NK-92 treated with Interleukin-12 subunit alpha and Interleukin-12 subunit beta, amount 100 ng/mL, for 24 hours (cell line): ENCODE measurements at regions not wholly inside any gene's neighbourhood (a gene's known extent, or its start where the extent isn't known, plus 50 kb on each side); places are given as distances from the start of the nearest gene placed in this dataset.

Source experiments
- DNase-seq: peaks from one replicate; lab custom pipeline; 2025; lab: John Stamatoyannopoulos, UW

- no peak for DNase-seq
Observed at GRCh38 chr5:133769842-133770241, 157.5 kb upstream of the FSTL4 start.

GRCh38 chr5:133763744-133764143 is 151.4 kb upstream of the FSTL4 start:
- no peak for DNase-seq

- no peak for DNase-seq
Observed at GRCh38 chr5:133761632-133762031, 149.3 kb upstream of the FSTL4 start.

GRCh38 chr5:133760532-133760931 is 148.2 kb upstream of the FSTL4 start:
- DNase-seq = no peak

GRCh38 chr5:133758641-133759040 is 146.3 kb upstream of the FSTL4 start:
- DNase-seq = peak; percentile 30

GRCh38 chr5:133757396-133757945 is 145.1 kb upstream of the FSTL4 start:
- DNase-seq = no peak

- DNase-seq = no peak
Observed at GRCh38 chr5:133756756-133757155, 144.4 kb upstream of the FSTL4 start.

GRCh38 chr5:133756036-133756435 is 143.7 kb upstream of the FSTL4 start:
- DNase-seq = no peak

- DNase-seq = no peak
Observed at GRCh38 chr5:133754575-133755169, 142.3 kb upstream of the FSTL4 start.

- DNase-seq = no peak
Observed at GRCh38 chr5:133753856-133754255, 141.5 kb upstream of the FSTL4 start.

- no peak for DNase-seq
Observed at GRCh38 chr5:133751846-133752245, 139.5 kb upstream of the FSTL4 start.

- no peak for DNase-seq
Observed at GRCh38 chr5:133751421-133751820, 139.1 kb upstream of the FSTL4 start.

- DNase-seq = no peak
Observed at GRCh38 chr5:133750856-133751255, 138.5 kb upstream of the FSTL4 start.

GRCh38 chr5:133750356-133750755 is 138.0 kb upstream of the FSTL4 start:
- DNase-seq = no peak

GRCh38 chr5:133749331-133749985 is 137.1 kb upstream of the FSTL4 start:
- no peak for DNase-seq

- no peak for DNase-seq
Observed at GRCh38 chr5:133746834-133747233, 134.5 kb upstream of the FSTL4 start.

- DNase-seq = no peak
Observed at GRCh38 chr5:133744960-133745308, 132.6 kb upstream of the FSTL4 start.

- DNase-seq = no peak
Observed at GRCh38 chr5:133744051-133744959, 132.0 kb upstream of the FSTL4 start.

- DNase-seq = no peak
Observed at GRCh38 chr5:133742431-133742988, 130.2 kb upstream of the FSTL4 start.

GRCh38 chr5:133741818-133742355 is 129.5 kb upstream of the FSTL4 start:
- no peak for DNase-seq

GRCh38 chr5:133741396-133741795 is 129.1 kb upstream of the FSTL4 start:
- DNase-seq = no peak

- DNase-seq = no peak
Observed at GRCh38 chr5:133739181-133739780, 126.9 kb upstream of the FSTL4 start.
